Sigmoid colon (tissue), 3 donors: ENCODE measurements at regions not wholly inside any gene's neighbourhood (a gene's known extent, or its start where the extent isn't known, plus 50 kb on each side); places are given as distances from the start of the nearest gene placed in this dataset.

Source experiments
- CTCF ChIP-seq, 4 experiments: fragments of 450-650 bp in 3 of 4; fragments of 200-600 bp in 1 of 4; IDR thresholded peaks; one replicate each; pipeline ENCODE4 v1.5.1; 2016 to 2019; ENCODE audit warnings: antibody characterized with exemption in 4 of 4, mild to moderate bottlenecking in 3 of 4, moderate library complexity in 2 of 4
- POLR2A ChIP-seq, 2 donors: fragments of 450-650 bp; IDR thresholded peaks; one replicate each; pipeline ENCODE4 v1.6.1; 2016; ENCODE audit warnings: antibody characterized with exemption in 2 of 2, mild to moderate bottlenecking in 2 of 2, moderate library complexity in 2 of 2

- no peak for TF ChIP-seq CTCF (IDR thresholded peaks at IDR 0.05)
- TF ChIP-seq POLR2A (IDR thresholded peaks at IDR 0.05): no peak
These were observed 213.2 kb upstream of the CNTNAP5 start for GRCh38 chr2:123811846-123812245.
